Liver (tissue), 8 donors: ENCODE measurements at regions not wholly inside any gene's neighbourhood (a gene's known extent, or its start where the extent isn't known, plus 50 kb on each side); places are given as distances from the start of the nearest gene placed in this dataset.

Experiments
- DNase-seq: peaks from one replicate; pipeline ENCODE4 v3.0.0-alpha.2; 2017; ENCODE audit warnings: low spot score
- H3K27ac ChIP-seq, 2 donors: one replicate each; pipeline ENCODE4 v1.7.0; 2013; ENCODE audit warnings: inconsistent platforms in 2 of 2, low read length in 2 of 2, control low read depth in 1 of 2, low read depth in 1 of 2, mild to moderate bottlenecking in 1 of 2
- H3K27me3 ChIP-seq, 4 donors: one replicate each; pipeline versions ENCODE4 v1.6.1 to v1.7.0; 2013; ENCODE audit warnings: low read length in 3 of 4, inconsistent platforms in 1 of 4, mild to moderate bottlenecking in 1 of 4, moderate library complexity in 1 of 4; ENCODE audit not compliant: control insufficient read depth in 4 of 4, insufficient read depth in 4 of 4
- H3K36me3 ChIP-seq, 4 donors: one replicate each; pipeline versions ENCODE4 v1.6.1 to v1.7.0; 2013; ENCODE audit warnings: low read length in 3 of 4, mild to moderate bottlenecking in 3 of 4, low read depth in 1 of 4, moderate library complexity in 1 of 4; ENCODE audit not compliant: control insufficient read depth in 4 of 4, insufficient read depth in 3 of 4
- H3K4me1 ChIP-seq, 4 donors: one replicate each; pipeline versions ENCODE4 v1.6.1 to v1.7.0; 2013; ENCODE audit warnings: low read length in 3 of 4, mild to moderate bottlenecking in 3 of 4, moderate library complexity in 1 of 4; ENCODE audit not compliant: control insufficient read depth in 4 of 4, insufficient read depth in 4 of 4
- H3K4me3 ChIP-seq, 3 donors: one replicate each; pipeline versions ENCODE4 v1.6.1 to v1.7.0; 2013; ENCODE audit warnings: low read length in 3 of 3, control low read depth in 1 of 3, low read depth in 1 of 3, mild to moderate bottlenecking in 1 of 3
- H3K9ac ChIP-seq, 2 donors: one replicate each; pipeline ENCODE4 v1.7.0; 2013; ENCODE audit warnings: low read length in 2 of 2, mild to moderate bottlenecking in 2 of 2, moderate library complexity in 2 of 2, control low read depth in 1 of 2, low read depth in 1 of 2
- H3K9me3 ChIP-seq, 4 donors: one replicate each; pipeline versions ENCODE4 v1.6.1 to v1.7.0; 2013; ENCODE audit warnings: low read length in 3 of 4; ENCODE audit not compliant: control insufficient read depth in 4 of 4
- ATF3 ChIP-seq: IDR thresholded peaks from 2 replicates; pipeline ENCODE4 v1.6.1; 2016; ENCODE audit warnings: antibody characterized with exemption
- EGR1 ChIP-seq, 2 donors: IDR thresholded peaks; 2 replicates each; pipeline ENCODE4 v1.6.1; 2016 to 2018; ENCODE audit warnings: antibody characterized with exemption in 2 of 2, low read depth in 2 of 2
- FOXA1 ChIP-seq: IDR thresholded peaks from 2 replicates; pipeline ENCODE4 v1.6.1; 2016; ENCODE audit warnings: antibody characterized with exemption
- GABPA ChIP-seq, 2 donors: IDR thresholded peaks in 1 of 2; conservative IDR thresholded peaks in 1 of 2; 2 replicates each; pipeline ENCODE4 v1.6.1; 2016; ENCODE audit warnings: antibody characterized with exemption in 2 of 2, mild to moderate bottlenecking in 1 of 2, moderate library complexity in 1 of 2
- HNF4A ChIP-seq, 2 donors: conservative IDR thresholded peaks; 2 replicates each; pipeline ENCODE4 v1.6.1; 2016; ENCODE audit warnings: antibody characterized with exemption in 2 of 2, mild to moderate bottlenecking in 2 of 2
- MAX ChIP-seq: IDR thresholded peaks from 2 replicates; pipeline ENCODE4 v1.6.1; 2016; ENCODE audit warnings: antibody characterized with exemption
- NR2F2 ChIP-seq: IDR thresholded peaks from 2 replicates; pipeline ENCODE4 v1.6.1; 2016; ENCODE audit warnings: antibody characterized with exemption
- RAD21 ChIP-seq, 2 donors: IDR thresholded peaks; 2 replicates each; pipeline ENCODE4 v1.6.1; 2016; ENCODE audit warnings: antibody characterized with exemption in 2 of 2, mild to moderate bottlenecking in 2 of 2
- SP1 ChIP-seq: IDR thresholded peaks from 2 replicates; pipeline ENCODE4 v1.6.1; 2018; ENCODE audit warnings: antibody characterized with exemption, mild to moderate bottlenecking
- TAF1 ChIP-seq: conservative IDR thresholded peaks from 2 replicates; pipeline ENCODE4 v1.6.1; 2016; ENCODE audit warnings: antibody characterized with exemption, mild to moderate bottlenecking
- YY1 ChIP-seq: IDR thresholded peaks from 2 replicates; pipeline ENCODE4 v1.6.1; 2016; ENCODE audit warnings: antibody characterized with exemption, mild to moderate bottlenecking
- ZBTB33 ChIP-seq: IDR thresholded peaks from 2 replicates; pipeline ENCODE4 v1.6.1; 2016; ENCODE audit warnings: antibody characterized with exemption
- WGBS: extraction: QIAGEN DNeasy Blood & Tissue Kit; methylation state at CpG from one replicate; pipeline ENCODE4 v1.1.7; 2013; 5-methylcytosine and 5-hydroxymethylcytosine counted together
- TF ChIP-seq, protein P1 (sequence below): fragments of 150-350 bp; IDR thresholded peaks from 2 replicates; pipeline ENCODE4 v1.5.1; 2017; ENCODE audit warnings: improper control_type of control experiment, low read depth, low read length; ENCODE audit not compliant: missing input control
- TF ChIP-seq, protein P2 (sequence below): IDR thresholded peaks from 2 replicates; pipeline ENCODE4 v1.6.1; 2016; ENCODE audit warnings: antibody characterized with exemption, mild to moderate bottlenecking
- donor health status: healthy.
- donor health status: healthy.
- donor health status: healthy.
- donor health status: healthy.
- donor health status: healthy.

DNA sequence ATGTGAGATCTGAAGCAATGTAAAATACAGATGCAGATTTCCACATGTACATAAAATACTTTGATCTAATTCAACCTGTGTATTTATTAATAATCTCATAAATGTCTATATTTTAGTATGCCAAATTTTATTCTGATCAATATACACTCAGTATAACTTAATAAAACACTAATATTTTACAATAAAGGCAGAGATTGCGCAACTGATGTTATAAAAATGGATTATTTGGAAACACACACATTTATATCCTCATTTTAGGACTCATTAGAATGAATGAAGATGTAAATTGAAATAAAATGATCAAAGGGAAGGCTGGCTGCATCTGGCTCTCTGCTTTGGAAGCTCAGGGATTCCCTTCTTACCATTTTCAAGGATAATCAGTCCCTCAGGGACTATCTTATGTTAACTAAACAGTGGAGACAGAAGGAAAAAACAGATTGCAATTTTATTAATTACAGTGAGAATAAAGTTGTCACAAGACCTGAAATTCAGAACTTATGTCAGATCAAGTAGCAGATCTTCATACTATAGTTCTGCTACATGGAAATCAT, 900.9 kb upstream of the EPHA5 start:
- H3K9ac ChIP-seq = no peak overlapping the region
- no peaks in the 10 kb centered on the region for H3K36me3 ChIP-seq
- no peaks in the 10 kb centered on the region for H3K4me1 ChIP-seq
- TF ChIP-seq HNF4A (conservative IDR thresholded peaks at IDR 0.05) = no peak
- no peak for TF ChIP-seq YY1
- no peak for TF ChIP-seq ZBTB33
- TF ChIP-seq NR2F2 = no peak
- TF ChIP-seq RAD21 (IDR thresholded peaks at IDR 0.05) = no peak
- H3K4me3 ChIP-seq = no peak overlapping the region
- no peak for DNase-seq
- H3K27ac ChIP-seq = no peak overlapping the region
- WGBS = 80% methylated on average over 1 of the region's 1 CpG
- H3K9me3 ChIP-seq = no peaks in the 10 kb centered on the region
- no peaks in the 10 kb centered on the region for H3K27me3 ChIP-seq

- DNase-seq = no peak
- Histone ChIP-seq H3K27me3 (no peaks in the 10 kb centered on the region), H3K36me3 (no peaks in the 10 kb centered on the region), H3K9me3 (no peaks in the 10 kb centered on the region), H3K4me1 (no peaks in the 10 kb centered on the region), H3K9ac (no peak overlapping the region), H3K27ac (no peak overlapping the region), H3K4me3 (no peak overlapping the region)
- TF ChIP-seq GABPA (IDR thresholded peaks at IDR 0.05 in 1 of 2, conservative IDR thresholded peaks at IDR 0.05 in 1 of 2) (no peak), ZBTB33 (no peak), MAX (no peak), SP1 (no peak), FOXA1 (no peak)
These were observed 898.9 kb upstream of the EPHA5 start for GRCh38 chr4:66569228-66569627.

DNA sequence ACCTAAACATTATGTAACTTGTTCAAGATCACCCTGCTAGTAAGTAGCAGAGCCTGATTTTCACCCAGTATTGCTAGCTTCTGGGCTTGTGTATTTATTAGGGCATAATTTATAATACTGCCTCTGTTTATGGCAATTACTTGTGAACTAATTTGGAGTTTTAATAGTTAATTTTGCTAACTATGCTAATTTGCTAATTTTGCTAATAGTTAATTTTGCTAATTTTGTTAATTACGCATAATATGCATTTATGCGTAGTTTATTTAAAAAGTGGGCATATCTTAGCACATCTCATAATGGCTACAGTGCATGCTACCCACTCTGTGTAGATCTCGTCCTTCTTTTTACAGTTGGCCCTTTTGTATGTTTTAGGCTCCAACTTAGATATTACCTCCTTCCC, 898.1 kb upstream of the EPHA5 start:
- no peaks in the 10 kb centered on the region for H3K27me3 ChIP-seq
- H3K36me3 ChIP-seq = no peaks in the 10 kb centered on the region
- no peak overlapping the region for H3K4me3 ChIP-seq
- H3K9me3 ChIP-seq = no peaks in the 10 kb centered on the region
- WGBS = 81% methylated on average over 3 of the region's 3 CpGs
- H3K4me1 ChIP-seq = no peaks in the 10 kb centered on the region
- H3K9ac ChIP-seq = no peak overlapping the region
- no peak for DNase-seq
- H3K27ac ChIP-seq = no peak overlapping the region
- TF ChIP-seq EGR1 (IDR thresholded peaks at IDR 0.05; ENCODE audit: low read depth in 2 of 2) (no peak), TAF1 (no peak), MAX (no peak), ATF3 (no peak)
- TF ChIP-seq, protein P1, sequence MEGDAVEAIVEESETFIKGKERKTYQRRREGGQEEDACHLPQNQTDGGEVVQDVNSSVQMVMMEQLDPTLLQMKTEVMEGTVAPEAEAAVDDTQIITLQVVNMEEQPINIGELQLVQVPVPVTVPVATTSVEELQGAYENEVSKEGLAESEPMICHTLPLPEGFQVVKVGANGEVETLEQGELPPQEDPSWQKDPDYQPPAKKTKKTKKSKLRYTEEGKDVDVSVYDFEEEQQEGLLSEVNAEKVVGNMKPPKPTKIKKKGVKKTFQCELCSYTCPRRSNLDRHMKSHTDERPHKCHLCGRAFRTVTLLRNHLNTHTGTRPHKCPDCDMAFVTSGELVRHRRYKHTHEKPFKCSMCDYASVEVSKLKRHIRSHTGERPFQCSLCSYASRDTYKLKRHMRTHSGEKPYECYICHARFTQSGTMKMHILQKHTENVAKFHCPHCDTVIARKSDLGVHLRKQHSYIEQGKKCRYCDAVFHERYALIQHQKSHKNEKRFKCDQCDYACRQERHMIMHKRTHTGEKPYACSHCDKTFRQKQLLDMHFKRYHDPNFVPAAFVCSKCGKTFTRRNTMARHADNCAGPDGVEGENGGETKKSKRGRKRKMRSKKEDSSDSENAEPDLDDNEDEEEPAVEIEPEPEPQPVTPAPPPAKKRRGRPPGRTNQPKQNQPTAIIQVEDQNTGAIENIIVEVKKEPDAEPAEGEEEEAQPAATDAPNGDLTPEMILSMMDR = no peak
- TF ChIP-seq, protein P2, sequence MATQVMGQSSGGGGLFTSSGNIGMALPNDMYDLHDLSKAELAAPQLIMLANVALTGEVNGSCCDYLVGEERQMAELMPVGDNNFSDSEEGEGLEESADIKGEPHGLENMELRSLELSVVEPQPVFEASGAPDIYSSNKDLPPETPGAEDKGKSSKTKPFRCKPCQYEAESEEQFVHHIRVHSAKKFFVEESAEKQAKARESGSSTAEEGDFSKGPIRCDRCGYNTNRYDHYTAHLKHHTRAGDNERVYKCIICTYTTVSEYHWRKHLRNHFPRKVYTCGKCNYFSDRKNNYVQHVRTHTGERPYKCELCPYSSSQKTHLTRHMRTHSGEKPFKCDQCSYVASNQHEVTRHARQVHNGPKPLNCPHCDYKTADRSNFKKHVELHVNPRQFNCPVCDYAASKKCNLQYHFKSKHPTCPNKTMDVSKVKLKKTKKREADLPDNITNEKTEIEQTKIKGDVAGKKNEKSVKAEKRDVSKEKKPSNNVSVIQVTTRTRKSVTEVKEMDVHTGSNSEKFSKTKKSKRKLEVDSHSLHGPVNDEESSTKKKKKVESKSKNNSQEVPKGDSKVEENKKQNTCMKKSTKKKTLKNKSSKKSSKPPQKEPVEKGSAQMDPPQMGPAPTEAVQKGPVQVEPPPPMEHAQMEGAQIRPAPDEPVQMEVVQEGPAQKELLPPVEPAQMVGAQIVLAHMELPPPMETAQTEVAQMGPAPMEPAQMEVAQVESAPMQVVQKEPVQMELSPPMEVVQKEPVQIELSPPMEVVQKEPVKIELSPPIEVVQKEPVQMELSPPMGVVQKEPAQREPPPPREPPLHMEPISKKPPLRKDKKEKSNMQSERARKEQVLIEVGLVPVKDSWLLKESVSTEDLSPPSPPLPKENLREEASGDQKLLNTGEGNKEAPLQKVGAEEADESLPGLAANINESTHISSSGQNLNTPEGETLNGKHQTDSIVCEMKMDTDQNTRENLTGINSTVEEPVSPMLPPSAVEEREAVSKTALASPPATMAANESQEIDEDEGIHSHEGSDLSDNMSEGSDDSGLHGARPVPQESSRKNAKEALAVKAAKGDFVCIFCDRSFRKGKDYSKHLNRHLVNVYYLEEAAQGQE = no peak
